RPMI8226 (cell line): ENCODE measurements at regions not wholly inside any gene's neighbourhood (a gene's known extent, or its start where the extent isn't known, plus 50 kb on each side); places are given as distances from the start of the nearest gene placed in this dataset.
A peak's percentile ranks its signal among the peaks of the same experiment; 100 is the strongest.
"Not testable (repeated sequence)": the region's sequence is repeated elsewhere in the genome, so short reads cannot be mapped to it uniquely, and the experiment has no call there.

Source experiments
- DNase-seq: peaks from one replicate; pipeline ENCODE4 v3.0.0-alpha.2; 2015

DNA sequence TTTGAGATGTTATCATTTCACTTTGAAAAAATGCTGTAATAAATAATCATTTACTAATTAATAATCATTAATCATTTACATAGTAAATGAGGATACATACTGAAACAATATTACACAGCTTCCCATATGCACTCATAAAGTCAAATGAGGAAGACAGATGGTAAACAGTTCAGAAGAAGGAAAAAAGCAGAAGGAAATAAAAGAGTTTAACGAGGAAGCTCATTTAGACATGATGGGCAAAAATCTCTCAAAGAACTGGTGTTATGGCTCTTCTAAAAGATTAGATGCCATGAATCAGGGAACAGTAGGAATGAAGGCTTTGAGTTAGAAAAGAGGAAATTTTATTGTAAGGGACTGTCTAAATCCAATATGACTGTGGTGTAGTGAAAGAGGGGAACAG is 347.6 kb downstream of the PTPRC start:
- no peak for DNase-seq

DNA sequence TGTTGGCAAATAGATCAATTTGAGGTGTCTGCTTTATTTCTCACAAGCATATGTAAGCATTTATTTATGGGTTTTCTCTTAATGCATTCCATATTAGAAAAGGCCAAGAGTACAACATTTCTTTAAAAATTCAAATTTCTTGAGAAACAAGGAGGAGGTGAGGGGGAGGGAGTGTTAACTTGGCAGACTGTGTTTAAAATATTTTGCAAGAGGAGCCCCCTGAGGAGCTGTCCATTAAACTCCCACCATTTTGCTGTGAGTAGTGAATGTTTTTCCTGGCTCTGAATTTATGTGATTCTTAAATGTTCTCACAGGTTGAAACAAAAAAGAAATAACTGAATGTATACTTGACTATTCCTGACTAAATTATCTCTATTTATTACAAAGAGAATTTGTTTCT is 363.8 kb downstream of the PTPRC start:
- DNase-seq = no peak

DNA sequence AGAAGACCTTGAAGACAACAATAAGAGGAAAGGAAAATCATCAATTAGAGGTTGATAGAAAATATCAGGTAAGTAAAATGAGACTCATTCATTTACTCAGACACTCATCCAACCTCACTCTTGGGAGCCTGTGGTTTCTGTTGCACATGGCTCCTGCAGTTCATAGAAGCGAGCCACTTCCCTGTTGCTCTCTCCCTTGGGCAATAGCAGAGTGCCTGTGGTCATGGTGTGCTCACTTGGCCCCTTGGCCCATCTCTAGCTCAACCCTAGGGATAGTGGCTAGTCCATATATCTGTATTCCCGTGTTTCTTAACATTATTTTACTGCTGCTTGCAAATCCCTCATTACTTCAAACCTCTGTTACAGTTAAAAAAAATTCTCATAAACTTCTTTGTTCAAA is 368.6 kb downstream of the PTPRC start:
- no peak for DNase-seq

DNA sequence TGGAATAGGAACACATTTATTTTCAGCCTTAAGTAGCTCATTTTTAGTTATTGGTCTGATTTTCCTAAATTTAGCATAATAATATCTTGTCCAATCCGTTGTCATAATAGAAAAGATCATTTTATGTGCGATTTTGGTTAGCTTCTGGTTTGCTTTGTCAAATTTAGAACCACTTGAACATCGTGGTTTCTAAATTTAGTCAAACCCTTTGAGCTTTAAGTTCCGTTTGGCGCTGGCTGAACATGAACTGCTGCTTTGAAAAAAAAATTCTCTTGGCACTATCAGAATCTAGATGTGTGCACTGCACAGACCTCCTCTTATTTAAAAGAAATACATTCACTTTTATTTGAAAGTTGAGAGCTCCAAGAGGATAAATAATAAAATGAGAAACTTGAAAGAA is 370.6 kb downstream of the PTPRC start:
- DNase-seq = no peak

DNA sequence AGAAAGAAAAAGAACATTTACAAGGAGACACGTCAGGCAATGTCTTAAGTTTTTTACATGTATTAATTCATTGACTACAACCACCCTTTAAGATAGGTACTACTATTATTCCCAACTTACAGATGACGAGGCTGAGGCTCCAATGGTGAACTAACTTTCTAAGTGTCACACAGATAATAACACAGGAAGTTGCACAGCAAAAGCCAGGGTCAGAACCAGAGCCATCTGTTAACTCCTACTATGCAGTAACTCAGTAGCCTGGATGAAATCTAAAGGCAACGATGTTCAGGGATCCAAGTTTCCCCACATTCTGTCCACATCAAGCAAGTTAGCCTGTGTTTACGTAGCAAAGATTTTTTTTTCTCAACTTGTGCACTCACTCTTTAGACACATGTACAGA is 371.7 kb downstream of the PTPRC start:
- no peak for DNase-seq

DNA sequence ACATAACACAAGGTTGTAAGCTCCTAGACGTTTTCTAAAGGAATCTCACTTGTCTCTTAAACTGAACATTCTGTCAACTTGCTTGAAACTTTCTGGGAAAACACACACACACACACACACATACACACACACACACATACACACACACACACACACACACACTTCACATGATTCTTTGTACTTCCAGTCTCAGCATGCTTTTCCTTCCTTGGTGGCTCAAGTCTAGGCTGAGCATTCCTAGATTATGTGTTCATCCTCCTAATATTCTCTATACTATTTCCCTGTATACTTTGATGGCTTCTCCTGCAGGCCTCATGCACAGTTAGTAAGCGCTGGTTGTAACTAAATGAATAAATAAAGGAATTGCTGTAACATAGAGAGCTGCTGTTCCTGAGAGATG is 372.1 kb downstream of the PTPRC start:
- DNase-seq = no peak

DNA sequence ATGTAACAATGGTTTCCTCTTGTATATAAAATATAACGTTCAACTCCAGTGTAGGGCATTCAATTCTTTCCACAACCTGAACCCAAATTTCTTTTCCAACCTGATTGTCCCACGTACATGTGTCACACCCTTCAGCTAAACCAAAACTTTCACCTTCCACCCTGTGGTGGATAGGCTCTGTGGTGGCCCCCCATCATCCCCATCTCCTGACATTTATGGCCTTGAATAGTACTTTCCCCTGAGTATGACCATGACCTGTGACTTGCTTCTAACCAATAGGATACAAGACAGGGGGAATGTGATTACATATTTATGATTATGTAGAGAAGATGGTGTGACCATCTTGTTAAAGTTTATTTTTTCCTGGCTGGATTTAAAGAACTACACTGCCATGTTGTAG is 377.0 kb downstream of the PTPRC start:
- no peak for DNase-seq

DNA sequence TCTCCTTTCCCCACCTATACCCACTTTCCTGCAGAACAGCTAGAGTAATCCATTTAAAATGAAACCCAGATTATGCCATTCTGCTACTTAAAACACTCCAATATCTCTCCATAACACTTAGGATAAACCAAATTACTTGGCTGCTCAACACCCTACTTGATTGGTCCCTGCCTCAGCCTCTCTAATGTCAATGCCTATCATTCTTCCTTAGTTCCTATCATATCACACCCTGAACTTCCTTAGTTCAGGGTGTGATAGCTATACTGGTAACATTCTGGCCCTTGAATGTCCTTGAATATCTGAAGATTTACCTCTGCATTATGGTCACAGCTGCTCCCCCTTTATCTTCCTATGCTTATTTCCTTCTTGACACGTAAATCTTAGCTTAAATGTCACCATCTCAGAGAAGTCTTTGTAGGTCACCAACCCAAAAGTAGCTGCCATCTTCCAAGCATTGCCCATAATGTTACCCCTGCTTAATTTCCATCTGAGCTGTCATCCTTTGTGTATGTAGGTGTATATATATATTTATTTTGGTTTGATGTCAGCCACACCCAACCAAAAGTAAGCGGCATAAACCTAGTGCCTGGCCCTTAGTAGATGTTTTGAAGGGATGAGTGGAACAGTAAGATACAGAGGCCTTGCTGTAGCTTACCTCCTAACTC is 379.8 kb downstream of the PTPRC start:
- DNase-seq = no peak

DNA sequence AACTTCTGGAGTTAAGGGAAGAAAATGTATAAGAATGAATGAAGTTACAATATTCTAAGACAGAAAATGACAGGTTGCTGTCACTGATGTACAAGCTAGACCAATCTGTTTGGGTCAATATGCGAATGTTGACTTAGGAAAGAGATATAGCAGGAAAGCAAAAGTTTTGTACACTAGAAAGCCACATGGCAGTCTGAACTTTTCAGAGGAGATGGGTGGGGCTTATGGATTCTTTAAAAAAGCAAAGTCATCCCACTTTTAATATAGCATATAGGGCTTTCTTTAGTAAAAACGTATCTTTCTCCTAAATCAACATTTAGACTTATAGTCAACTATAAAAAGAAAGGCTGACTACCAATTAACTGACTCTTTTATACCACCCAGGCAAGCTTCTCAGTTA is 381.2 kb downstream of the PTPRC start:
- DNase-seq = no peak

DNA sequence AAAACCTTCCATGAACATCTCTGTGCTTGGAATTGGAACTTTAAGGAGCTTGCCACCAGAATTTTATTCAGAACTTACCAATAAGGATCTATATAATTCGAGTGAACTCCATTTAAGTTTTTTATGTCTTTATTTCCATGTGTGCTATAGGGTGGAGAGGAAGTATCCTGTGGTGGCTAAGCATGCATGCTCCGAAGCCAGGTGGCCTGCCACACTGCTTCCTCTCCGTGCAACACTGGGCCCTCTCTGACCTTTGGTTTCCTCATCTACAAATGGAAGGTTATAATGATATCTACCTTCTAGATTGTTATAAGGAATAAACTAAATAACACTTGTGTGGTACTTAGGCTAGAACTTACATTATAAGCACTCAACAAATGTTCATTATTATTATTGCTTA is 382.1 kb downstream of the PTPRC start:
- DNase-seq = no peak

DNA sequence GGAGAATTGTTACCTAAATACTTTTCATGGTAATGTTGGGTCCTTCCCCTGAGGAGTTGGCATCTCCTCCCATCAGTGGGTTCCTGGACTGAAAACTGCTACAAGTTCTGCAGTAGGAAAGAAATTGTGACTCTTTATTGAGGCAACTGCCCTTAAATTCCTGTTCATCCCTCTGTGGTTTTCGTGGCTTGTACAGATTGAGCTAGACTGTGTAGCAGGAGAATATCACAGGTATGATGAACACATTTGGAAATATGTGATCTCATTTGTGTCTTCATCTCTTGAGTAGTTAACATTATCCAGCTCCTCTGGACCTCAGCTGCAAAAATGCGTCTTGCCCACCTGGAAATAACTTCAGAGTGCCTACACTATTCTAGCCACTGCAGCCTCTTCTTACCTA is 390.6 kb downstream of the PTPRC start:
- DNase-seq = no peak

DNA sequence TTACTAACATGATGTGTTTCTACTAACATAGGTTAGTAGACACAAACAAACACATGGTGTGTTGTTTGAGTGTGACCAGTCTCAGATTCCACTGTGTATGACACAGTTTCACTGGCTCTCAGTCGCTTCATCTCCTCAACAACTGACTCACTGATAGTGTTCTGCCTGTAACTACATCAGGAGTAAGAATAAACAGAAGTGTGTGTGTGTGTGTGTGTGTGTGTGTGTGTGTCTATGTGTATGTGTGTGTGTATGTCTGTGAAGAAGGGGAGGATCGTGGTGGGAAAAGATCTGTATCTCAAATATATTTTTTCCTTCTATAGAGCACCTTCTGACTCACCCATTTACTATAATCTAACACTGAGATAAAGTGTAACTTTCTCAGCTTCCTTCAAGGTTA is 391.0 kb downstream of the PTPRC start:
- no peak for DNase-seq

DNA sequence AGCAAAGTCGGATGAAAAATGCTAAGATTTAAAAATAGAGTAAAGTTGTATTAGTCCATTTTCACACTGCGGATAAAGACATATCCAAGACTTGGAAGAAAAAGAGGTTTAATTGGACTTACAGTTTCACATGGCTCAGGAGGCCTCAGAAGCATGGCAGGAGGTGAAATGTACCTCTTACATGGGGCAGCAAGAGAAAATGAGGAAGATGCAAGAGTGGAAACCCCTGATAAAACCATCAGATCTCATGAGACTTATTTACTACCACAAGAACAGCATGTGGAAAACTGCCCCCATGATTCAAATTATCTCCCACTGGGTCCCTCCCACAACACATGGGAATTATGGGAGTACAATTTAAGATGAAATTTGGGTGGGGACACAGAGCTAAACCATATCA is 391.7 kb downstream of the PTPRC start:
- not testable (repeated sequence) for DNase-seq

DNA sequence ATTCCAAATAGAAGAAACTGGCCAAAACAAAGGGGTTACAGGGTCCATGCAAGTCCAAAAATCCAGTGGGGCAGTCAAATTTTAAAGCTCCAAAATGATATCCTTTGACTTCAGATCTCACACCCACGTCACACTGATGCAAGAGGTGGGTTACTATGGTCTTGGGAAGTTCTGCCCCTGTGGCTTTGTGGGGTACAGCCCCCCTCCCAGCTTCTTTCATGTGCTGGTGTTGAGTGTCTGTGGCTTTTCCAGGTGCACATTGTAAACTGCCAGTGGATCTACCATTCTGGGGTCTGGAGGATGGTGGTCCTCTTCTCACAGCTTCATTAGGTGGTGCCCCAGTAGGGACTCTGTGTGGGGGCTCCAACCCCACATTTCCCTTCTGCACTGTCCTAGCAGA is 392.3 kb downstream of the PTPRC start:
- DNase-seq = not testable (repeated sequence)

DNA sequence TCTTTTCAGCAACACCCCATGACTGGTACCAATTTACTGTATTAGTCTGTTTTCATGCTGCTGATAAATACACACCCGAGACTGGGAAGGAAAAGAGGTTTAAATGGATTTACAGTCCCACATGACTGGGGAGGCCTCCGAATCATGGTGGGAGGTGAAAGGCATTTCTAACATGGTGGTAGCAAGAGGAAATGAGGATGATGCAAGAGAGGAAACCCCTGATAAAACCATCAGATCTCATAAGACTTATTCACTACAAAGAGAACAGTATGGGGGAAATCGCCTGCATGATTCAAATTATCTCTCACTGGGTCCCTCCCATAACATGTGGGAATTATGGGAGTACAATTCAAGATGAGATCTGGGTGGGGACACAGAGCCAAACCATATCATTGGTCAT is 393.6 kb downstream of the PTPRC start:
- DNase-seq = not testable (repeated sequence)

DNA sequence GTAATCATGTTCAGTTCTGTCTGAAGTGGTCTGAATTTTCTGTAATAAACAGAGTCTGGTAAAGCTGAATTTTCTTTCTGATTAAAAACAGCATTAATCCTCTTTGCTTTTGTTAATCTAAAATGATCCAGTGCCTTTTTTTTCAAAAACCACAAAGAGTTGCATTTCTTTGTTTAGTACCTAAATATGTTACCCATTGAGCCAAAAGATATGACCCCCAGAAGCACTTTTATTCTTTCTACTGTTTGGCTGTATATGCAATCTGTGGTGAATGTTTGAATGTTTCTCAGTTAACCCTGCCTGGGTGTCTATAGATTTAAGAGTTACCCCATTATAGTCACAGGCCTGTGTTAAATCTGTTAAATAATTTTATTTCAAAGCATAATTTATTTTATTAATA is 394.8 kb downstream of the PTPRC start:
- DNase-seq = no peak

DNA sequence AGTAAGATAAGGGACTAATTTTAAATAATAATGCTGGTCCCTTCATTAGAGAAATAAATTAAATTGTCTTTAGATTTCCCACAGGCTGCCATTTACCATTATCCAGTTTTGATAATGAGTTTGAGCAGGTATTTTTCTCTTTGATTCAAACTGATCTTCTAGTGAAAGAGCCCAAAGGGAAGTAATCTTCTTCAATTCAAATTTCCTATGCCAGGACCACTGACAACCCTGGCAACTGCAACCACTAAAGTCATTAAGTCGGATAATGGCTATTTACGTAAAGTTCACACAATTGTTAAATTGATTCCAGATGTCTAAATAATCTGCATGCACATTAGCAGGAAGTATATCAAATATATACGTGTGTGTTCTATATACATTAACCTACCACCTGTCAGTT is 399.3 kb downstream of the PTPRC start:
- no peak for DNase-seq

DNA sequence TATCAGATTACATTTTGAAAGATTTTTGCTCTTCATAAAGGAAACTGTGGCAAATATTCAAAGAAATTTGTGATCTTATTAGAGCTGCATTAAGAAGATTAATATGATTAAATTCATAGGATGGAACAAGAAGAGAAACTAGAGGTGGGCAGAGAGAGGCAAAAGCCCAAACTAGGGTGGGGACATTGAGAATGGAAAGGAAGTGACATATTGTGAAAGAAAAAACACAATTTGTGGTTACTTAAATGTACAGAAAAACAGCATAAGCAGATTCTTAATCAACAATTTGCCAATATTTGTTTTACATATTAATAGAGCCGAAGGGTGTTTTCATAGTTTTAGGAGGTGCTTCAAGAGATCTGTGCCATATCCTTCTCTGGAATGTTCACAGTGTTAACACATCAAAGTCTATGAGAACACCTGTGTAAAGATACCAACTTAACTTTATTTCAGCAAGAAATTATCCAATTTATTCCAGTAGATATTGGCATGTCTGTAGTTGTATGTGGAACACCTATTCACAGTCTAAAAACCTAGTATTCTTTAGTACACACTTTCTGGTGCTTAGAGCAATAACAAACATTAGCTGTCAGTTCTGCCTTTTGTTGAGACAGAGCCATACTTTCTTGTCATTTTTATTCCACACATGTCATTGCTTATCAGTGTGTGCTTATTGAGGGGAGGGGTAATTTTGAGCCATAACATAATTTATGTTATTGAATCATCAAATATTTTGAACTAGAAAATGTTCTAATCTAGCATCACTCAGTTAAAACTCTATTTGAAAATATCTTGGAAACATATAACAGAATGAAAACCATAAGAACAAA is 401.5 kb downstream of the PTPRC start:
- DNase-seq = no peak

DNA sequence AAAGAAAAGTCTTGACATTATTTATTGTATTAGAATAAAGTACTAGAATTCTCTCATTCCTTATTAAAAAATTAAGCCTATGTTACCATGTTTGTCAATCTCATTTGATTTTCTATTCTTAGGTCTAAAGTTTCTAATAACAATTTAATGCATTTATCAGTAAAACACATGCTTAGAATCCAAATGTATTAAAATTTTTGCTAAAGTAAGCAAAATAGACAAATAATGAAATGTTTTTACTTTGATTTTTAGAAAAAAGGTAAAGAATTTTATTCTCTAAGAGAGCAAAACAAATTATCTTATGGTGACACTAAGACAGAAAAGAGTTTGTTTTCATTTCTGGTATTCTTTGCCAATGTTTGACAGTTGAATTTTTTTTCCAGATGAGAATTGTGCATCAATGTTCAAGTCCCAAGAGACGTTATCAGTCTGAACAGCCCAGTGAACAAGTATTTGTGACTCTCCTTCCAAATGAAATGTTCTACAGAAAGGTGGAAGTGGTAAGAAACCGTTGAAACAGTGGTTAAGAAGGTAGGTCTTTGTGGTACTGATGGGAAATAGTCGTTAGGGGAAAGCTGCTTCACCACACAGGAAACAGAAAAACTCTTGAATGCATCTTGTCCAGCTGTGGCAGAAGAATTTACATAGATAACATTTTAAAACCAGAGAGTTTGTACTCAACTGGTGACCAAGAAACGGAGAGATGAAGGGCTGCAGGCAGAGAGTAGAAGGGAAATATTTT is 402.5 kb downstream of the PTPRC start:
- DNase-seq = peak; percentile 9

DNA sequence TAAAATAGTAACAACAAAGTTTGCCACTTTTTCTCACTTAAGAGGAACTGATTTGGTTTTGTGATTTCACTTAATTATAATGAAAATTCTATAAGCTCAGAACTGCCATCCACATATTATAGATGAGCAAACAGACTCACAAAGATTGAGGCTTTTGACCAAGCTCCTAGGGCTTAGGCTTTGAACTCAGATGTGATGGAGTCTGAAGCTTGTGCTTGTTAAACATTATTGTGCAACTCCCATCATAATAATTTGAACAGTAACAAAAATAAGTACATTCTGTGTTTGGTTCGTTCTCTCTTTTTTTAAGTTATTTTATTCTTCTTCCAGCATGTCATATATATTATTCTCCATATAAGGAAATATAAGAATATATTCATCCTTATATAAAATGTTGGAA is 403.4 kb downstream of the PTPRC start:
- DNase-seq = no peak

DNA sequence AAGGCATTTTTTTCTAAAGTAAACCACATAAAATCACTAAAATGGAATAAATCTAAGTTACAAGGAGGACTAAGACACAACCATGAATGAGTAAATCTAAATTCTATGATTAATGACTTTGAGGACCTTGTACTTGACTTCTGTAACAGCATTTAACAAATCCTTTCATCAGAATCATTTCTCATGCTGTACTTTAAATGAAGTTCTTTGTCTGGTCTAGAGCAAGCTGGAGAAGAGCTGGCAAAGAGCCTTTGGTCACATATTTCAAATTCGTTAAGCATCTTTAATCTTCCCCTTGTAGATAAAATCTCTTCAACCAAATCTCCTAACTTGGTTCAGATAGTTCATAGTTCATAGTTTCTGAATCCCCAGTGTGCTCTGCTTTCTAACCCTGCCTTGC is 405.4 kb downstream of the PTPRC start:
- DNase-seq = no peak

DNA sequence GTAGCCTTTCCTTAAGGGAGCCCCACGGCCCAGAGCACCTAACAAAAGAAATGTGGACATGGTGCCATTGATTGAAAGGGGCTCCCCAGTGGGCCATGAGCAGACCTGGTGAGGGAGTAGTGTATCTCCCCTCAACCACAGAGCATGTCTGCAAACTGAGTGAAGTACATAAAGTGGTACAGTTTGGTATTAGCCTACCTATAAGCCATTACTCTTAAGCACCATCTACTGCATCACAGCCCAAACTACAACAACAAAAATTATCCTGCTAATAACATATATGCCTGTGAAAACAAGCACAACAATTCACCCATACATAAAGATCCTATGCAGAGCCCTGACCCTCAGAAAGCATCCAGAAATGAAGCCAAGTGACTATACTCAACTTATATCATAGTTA is 407.8 kb downstream of the PTPRC start:
- DNase-seq = no peak

DNA sequence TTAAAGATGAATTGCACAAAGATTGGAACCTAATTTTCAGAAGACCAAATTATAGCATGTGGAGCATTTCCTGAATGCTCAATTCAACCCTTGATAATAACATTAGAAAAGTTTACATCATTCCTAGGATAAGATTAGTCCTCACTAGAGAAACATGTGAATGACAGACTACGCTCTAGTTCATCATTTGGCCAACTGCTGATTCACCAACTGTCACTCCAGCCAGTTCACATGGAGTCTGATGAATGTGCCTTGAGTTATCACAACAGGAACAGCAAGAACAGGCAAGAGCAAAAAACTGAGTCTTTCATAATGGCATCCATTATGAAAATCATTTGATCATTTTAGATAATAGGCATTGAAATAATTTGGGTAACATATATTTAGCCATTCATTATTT is 415.9 kb downstream of the PTPRC start:
- no peak for DNase-seq

DNA sequence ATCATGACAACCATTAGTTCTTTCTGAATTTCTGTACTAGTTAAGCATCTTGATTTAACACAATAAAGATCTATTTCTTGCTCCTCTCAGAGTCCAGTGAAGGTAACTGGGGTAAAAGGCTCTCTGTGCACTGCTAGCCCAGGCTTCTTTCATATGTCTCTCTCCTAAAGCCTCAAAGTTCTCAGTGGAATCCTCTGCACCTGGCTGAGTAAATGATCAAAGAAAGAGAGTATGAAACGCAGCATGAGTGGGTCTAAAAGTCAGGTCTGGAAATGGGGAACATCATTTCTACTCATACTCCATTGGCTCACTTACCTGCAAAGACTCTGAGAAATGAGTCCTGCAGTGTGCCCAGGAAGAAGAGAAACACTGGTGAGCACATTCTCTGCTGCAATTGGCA is 418.5 kb downstream of the PTPRC start:
- DNase-seq = no peak
